ENCODE measurements at regions not wholly inside any gene's neighbourhood (a gene's known extent, or its start where the extent isn't known, plus 50 kb on each side); places are given as distances from the start of the nearest gene placed in this dataset.

GRCh38 chr2:153354377-153354776 is 124.2 kb downstream of the RPRM start:
- Histone ChIP-seq H3K4me1 (replicated peaks in 1 of 2) (no peaks in the 10 kb centered on the region), H3K27me3 (no peaks in the 10 kb centered on the region), H3K9me3 (replicated peaks in 1 of 3) (no peaks in the 10 kb centered on the region), H3K27ac (no peak overlapping the region), H3K4me3 (no peak overlapping the region), H3K36me3 (replicated peaks in 1 of 2) (no peaks in the 10 kb centered on the region)
- TF ChIP-seq POLR2A (IDR thresholded peaks at IDR 0.05) = no peak
- TF ChIP-seq CTCF (IDR thresholded peaks at IDR 0.05) = no peak
- DNase-seq = peak in 1 of 7 donors; percentile 2
- intact Hi-C loops (cut with DNase I) = no loop called here
- WGBS, 4 donors = 14 to 22% (median 16%) methylated on average over 1 of the region's 1 CpG

GRCh38 chr2:153349603-153350002 is 129.0 kb downstream of the RPRM start:
- intact Hi-C loops (cut with DNase I) = no loop called here
- no peak overlapping the region for H3K4me3 ChIP-seq
- 82 to 87% (median 84%) methylated on average over 4 of the region's 4 CpGs for WGBS, 4 donors
- no peaks in the 10 kb centered on the region for H3K4me1 ChIP-seq (replicated peaks in 1 of 2)
- TF ChIP-seq CTCF (IDR thresholded peaks at IDR 0.05) (no peak), POLR2A (IDR thresholded peaks at IDR 0.05) (no peak)
- no peaks in the 10 kb centered on the region for H3K36me3 ChIP-seq (replicated peaks in 1 of 2)
- no peak overlapping the region for H3K27ac ChIP-seq
- no peaks in the 10 kb centered on the region for H3K9me3 ChIP-seq (replicated peaks in 1 of 3)
- DNase-seq = no peak
- H3K27me3 ChIP-seq = no peaks in the 10 kb centered on the region

DNA sequence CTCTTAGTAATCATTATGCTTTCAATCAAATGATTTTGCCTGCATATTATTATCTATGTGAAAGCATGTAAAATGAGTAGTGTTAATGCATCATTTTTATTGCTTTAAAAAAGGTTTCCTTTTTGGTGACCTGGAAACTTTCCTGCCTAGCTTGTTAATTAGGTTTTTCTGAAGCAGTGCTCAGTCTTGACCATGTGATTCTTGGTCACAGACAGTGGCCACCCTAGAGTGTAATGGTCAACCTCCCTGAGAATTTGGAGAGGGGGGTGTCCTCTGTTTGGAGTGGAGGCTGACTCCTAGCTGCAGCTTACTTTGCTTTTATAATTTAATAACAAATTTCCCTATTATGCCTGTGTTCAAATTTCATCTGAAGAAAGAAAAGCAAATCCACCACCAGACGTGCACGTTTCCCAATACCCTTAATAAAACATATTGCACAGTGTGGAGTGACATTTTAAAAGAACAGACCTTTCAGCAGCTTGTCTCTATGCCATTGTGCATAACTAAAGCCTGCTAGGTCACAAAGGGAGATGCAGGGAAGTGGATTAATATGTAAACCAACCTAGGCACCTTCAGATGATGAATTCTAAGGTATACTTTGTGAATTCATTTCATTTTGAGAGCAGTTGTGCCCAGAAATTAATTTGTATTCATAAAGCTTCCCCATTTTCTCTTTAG is 130.6 kb downstream of the RPRM start:
- no peaks in the 10 kb centered on the region for H3K36me3 ChIP-seq (replicated peaks in 1 of 2)
- 31 to 60% (median 42%) methylated on average over 2 of the region's 2 CpGs for WGBS, 4 donors
- no peaks in the 10 kb centered on the region for H3K9me3 ChIP-seq (replicated peaks in 1 of 3)
- H3K4me1 ChIP-seq (replicated peaks in 1 of 2) = no peaks in the 10 kb centered on the region
- TF ChIP-seq CTCF (IDR thresholded peaks at IDR 0.05) = no peak
- TF ChIP-seq POLR2A (IDR thresholded peaks at IDR 0.05) = no peak
- no peak overlapping the region for H3K4me3 ChIP-seq
- no peak overlapping the region for H3K27ac ChIP-seq
- no peaks in the 10 kb centered on the region for H3K27me3 ChIP-seq
- intact Hi-C loops (cut with DNase I) = no loop called here
- DNase-seq = no peak

DNA sequence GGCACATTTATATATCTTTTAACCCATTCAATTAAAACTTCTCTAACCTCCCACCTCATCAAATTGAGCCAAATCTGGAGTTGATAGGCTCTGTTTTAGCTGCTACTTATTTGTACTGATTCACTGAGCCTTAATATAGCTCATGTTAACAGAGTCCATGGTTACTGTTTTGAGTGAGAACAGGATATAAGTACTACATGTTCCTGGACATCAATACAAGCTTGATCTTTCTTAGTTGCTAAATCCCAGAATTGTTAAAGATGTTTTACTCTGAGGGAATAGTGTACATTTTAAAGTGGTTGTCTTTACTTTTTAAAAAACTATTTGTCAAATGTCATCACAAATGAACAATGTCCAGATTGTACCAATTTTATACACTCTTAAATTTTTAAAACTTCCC is 157.7 kb downstream of the RPRM start:
- Histone ChIP-seq H3K27me3 (no peaks in the 10 kb centered on the region), H3K27ac (no peak overlapping the region), H3K4me1 (replicated peaks in 1 of 2) (no peaks in the 10 kb centered on the region), H3K4me3 (no peak overlapping the region), H3K9me3 (replicated peaks in 1 of 3) (no peaks in the 10 kb centered on the region), H3K36me3 (replicated peaks in 1 of 2) (no peaks in the 10 kb centered on the region)
- DNase-seq = no peak
- intact Hi-C loops (cut with DNase I) = no loop called here
- TF ChIP-seq POLR2A (IDR thresholded peaks at IDR 0.05) (no peak), CTCF (IDR thresholded peaks at IDR 0.05) (no peak)
